Upper lobe of right lung (tissue), 1 donor: ENCODE measurements at regions not wholly inside any gene's neighbourhood (a gene's known extent, or its start where the extent isn't known, plus 50 kb on each side); places are given as distances from the start of the nearest gene placed in this dataset.
"Not testable (repeated sequence)": the region's sequence is repeated elsewhere in the genome, so short reads cannot be mapped to it uniquely, and the experiment has no call there.

Experiments used
- ATAC-seq: fragments of 200-7000 bp; cut with Tn5 transposase; one replicate; pipeline ENCODE4 v1.9.1; 2020; ENCODE audit warnings: mild to moderate bottlenecking, moderate library complexity
- DNase-seq: peaks from one replicate; pipeline ENCODE4 v3.0.0-alpha.2; 2020
- H3K27ac ChIP-seq: fragments of 200-600 bp; one replicate; pipeline ENCODE4 v1.8.0; 2022
- H3K27me3 ChIP-seq: fragments of 200-600 bp; one replicate; pipeline ENCODE4 v1.8.0; 2022; ENCODE audit warnings: mild to moderate bottlenecking
- H3K36me3 ChIP-seq: fragments of 200-600 bp; one replicate; pipeline ENCODE4 v1.8.0; 2022
- H3K4me1 ChIP-seq: fragments of 200-600 bp; one replicate; pipeline ENCODE4 v1.8.0; 2022
- H3K4me3 ChIP-seq: fragments of 200-600 bp; one replicate; pipeline ENCODE4 v1.8.0; 2022; ENCODE audit warnings: mild to moderate bottlenecking
- H3K9me3 ChIP-seq: fragments of 200-600 bp; one replicate; pipeline ENCODE4 v1.8.0; 2022
- CTCF ChIP-seq: fragments of 200-600 bp; IDR thresholded peaks from one replicate; pipeline ENCODE4 v1.8.0; 2022; ENCODE audit warnings: antibody characterized with exemption
- intact Hi-C: fragments of 100-400 bp; cut with DNase I; formaldehyde crosslinking; loops from one replicate; pipeline ENCODE4 v1.11.0; 2022
- donor health status: DM: no; HTN: yes; CAD: no; lungs with severe emphysema.

GRCh38 chr14:105707723-105708151 lies 181.4 kb downstream of the TMEM121 start:
- ATAC-seq, result not testable (repeated sequence)
- peak; percentile 21 for DNase-seq
- intact Hi-C loops, result loop anchor here (10.0 kb wide), 1 partner anchor 123 kb away; no protein-coding TSS in a partner anchor

GRCh38 chr14:105708251-105709134 lies 182.1 kb downstream of the TMEM121 start:
- DNase-seq, result peak; percentile 59
- H3K4me3 ChIP-seq, H3K36me3 ChIP-seq, H3K27ac ChIP-seq, H3K9me3 ChIP-seq, ATAC-seq, H3K27me3 ChIP-seq, H3K4me1 ChIP-seq: not testable (repeated sequence)
- intact Hi-C loops, result loop anchor here (10.0 kb wide), 1 partner anchor 124 kb away; no protein-coding TSS in a partner anchor

More at GRCh38 chr14:105707723-105708151, 181.4 kb downstream of the TMEM121 start:
- H3K27ac ChIP-seq, H3K9me3 ChIP-seq, H3K4me1 ChIP-seq, H3K4me3 ChIP-seq, H3K36me3 ChIP-seq, H3K27me3 ChIP-seq: not testable (repeated sequence)

GRCh38 chr14:105709281-105710118 lies 183.1 kb downstream of the TMEM121 start:
- intact Hi-C loops, result loop anchor here (10.0 kb wide), 1 partner anchor 125 kb away; no protein-coding TSS in a partner anchor
- DNase-seq, result peak; percentile 57

DNA sequence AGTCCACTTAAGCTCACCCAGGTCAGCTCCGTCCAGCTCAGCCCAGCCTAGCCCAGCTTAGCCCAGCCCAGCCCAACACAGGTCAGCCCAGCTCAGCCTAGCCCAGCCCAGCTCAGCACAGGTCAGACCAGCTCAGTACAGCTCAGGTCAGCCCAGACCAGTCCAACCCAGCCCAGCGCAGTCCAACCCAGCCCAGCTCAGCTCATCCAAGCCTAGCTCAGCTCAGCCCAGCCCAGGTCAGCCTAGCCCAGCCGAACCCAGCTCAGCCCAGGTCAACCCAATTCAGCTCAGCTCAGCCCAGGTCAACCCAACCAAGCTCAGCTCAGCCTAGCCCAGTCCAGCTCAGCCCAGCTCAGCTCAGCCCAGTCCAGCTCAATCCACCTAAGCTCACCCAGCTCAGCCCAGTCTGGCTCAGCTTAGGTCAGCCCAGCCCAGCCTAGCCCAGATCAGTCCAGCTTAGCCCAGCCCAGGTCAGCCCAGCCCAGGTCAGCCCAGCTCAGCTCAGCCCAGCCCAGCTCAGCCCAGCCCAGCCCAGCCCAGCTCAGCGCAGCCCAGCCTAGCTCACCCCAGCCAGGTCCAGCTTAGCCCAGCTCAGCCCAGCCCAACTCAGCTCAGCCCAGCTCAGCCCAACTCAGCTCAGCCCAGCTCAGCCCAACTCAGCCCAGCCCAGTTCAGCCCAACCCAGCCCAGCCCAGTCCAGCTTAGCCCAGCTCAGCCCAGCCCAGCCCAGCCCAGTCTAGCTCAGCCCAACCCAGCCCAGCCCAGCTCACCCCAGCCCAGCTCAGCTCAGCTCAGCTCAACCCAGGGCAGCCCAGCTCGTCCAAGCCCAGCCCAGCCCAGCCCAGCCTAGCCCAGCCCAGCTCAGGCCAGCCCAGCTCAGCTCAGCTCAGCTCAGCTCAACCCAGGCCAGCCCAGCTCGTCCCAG lies 184.0 kb downstream of the TMEM121 start:
- Histone ChIP-seq H3K4me3 (no peak overlapping the region), H3K36me3 (no peaks in the 10 kb centered on the region), H3K27ac (no peak overlapping the region), H3K9me3 (no peaks in the 10 kb centered on the region), H3K27me3 (no peaks in the 10 kb centered on the region), H3K4me1 (no peaks in the 10 kb centered on the region)
- peak; percentile 2 for ATAC-seq
- DNase-seq, result peak; percentile 52
- intact Hi-C loops, result no loop called here
- no peak for TF ChIP-seq CTCF

More at GRCh38 chr14:105709281-105710118, 183.1 kb downstream of the TMEM121 start:
- no peaks in the 10 kb centered on the region for H3K27me3 ChIP-seq
- ATAC-seq, result peak; percentile 1
- H3K9me3 ChIP-seq, result no peaks in the 10 kb centered on the region
- H3K36me3 ChIP-seq, result no peaks in the 10 kb centered on the region
- no peaks in the 10 kb centered on the region for H3K4me1 ChIP-seq
- no peak overlapping the region for H3K4me3 ChIP-seq
- no peak overlapping the region for H3K27ac ChIP-seq
- no peak for TF ChIP-seq CTCF

- intact Hi-C loops, result no loop called here
- no peak overlapping the region for H3K4me3 ChIP-seq
- H3K27ac ChIP-seq, result no peak overlapping the region
- TF ChIP-seq CTCF, result no peak
- H3K27me3 ChIP-seq, result no peaks in the 10 kb centered on the region
- no peaks in the 10 kb centered on the region for H3K36me3 ChIP-seq
- H3K4me1 ChIP-seq, result no peaks in the 10 kb centered on the region
- ATAC-seq (no peak), DNase-seq (no peak)
- H3K9me3 ChIP-seq, result no peaks in the 10 kb centered on the region
Observed at GRCh38 chr14:105711044-105711620, 184.7 kb downstream of the TMEM121 start.
